PC-9 (cell line): ENCODE measurements at regions not wholly inside any gene's neighbourhood (a gene's known extent, or its start where the extent isn't known, plus 50 kb on each side); places are given as distances from the start of the nearest gene placed in this dataset.

ENCODE experiments used
- BruUV-seq: library from RNA; stranded (reverse); fragments of 400-500 nt; replicated peaks from 2 replicates; lab custom pipeline; 2021; lab: Mats Ljungman, UMichigan
- CTCF ChIA-PET: fragments of 300-600 bp; sonication (Branson Sonifier 250); formaldehyde crosslinking; loops from one replicate; lab custom pipeline; 2022; ENCODE audit warnings: antibody characterized with exemption; lab: Charles Lee
- POLR2A ChIA-PET: fragments of 300-600 bp; sonication (Branson Sonifier 250); formaldehyde crosslinking; loops from one replicate; lab custom pipeline; 2022; ENCODE audit warnings: antibody characterized with exemption; ENCODE audit not compliant: unreplicated experiment; lab: Charles Lee
- DNase-seq, 2 experiments: peaks; one replicate each; pipeline versions ENCODE4 v3.0.0 to v3.0.0-alpha.2; 2015 to 2022; ENCODE audit warnings: mixed read lengths in 1 of 2
- H2AFZ ChIP-seq: fragments of 200-600 bp; sonication (generic); 2 replicates; pipeline ENCODE4 v1.8.1; 2017; ENCODE audit warnings: antibody characterized with exemption
- H3F3A ChIP-seq: fragments of 200-600 bp; sonication (generic); 2 replicates; pipeline ENCODE4 v1.8.1; 2017; ENCODE audit warnings: antibody characterized with exemption, mild to moderate bottlenecking, low read depth; ENCODE audit not compliant: insufficient read depth
- H3K27ac ChIP-seq: fragments of 200-600 bp; sonication (generic); 2 replicates; pipeline ENCODE4 v1.6.1; 2016; ENCODE audit warnings: mixed run types
- H3K27me3 ChIP-seq: fragments of 200-600 bp; sonication (generic); 2 replicates; pipeline ENCODE4 v1.6.1; 2016; ENCODE audit warnings: low read depth, mixed run types; ENCODE audit not compliant: insufficient read depth
- H3K36me3 ChIP-seq: fragments of 200-600 bp; sonication (generic); 2 replicates; pipeline ENCODE4 v1.6.1; 2016; ENCODE audit warnings: low read depth, mixed run types
- H3K4me1 ChIP-seq: fragments of 200-600 bp; sonication (generic); replicated peaks from 2 replicates; pipeline ENCODE4 v1.6.1; 2016; ENCODE audit warnings: mixed run types; ENCODE audit not compliant: insufficient read depth
- H3K4me2 ChIP-seq: fragments of 200-600 bp; sonication (generic); 2 replicates; pipeline ENCODE4 v1.6.1; 2017; ENCODE audit warnings: mixed run types
- H3K4me3 ChIP-seq: fragments of 200-600 bp; sonication (generic); 2 replicates; pipeline ENCODE4 v1.6.1; 2016; ENCODE audit warnings: mixed run types
- H3K79me2 ChIP-seq: fragments of 200-600 bp; sonication (generic); 2 replicates; pipeline ENCODE4 v1.6.1; 2017; ENCODE audit warnings: low read depth, mixed run types
- H3K9me2 ChIP-seq: fragments of 200-600 bp; sonication (generic); 2 replicates; pipeline ENCODE4 v1.8.1; 2017; ENCODE audit warnings: mild to moderate bottlenecking; ENCODE audit not compliant: insufficient read depth
- H3K9me3 ChIP-seq: fragments of 200-600 bp; sonication (generic); 2 replicates; pipeline ENCODE4 v1.8.1; 2016; ENCODE audit warnings: low read depth; ENCODE audit not compliant: insufficient read depth
- H4K20me1 ChIP-seq: fragments of 200-600 bp; sonication (generic); 2 replicates; pipeline ENCODE4 v1.8.1; 2017; ENCODE audit not compliant: insufficient read depth
- EZH2 ChIP-seq: fragments of 200-600 bp; sonication (generic); IDR thresholded peaks from 2 replicates; pipeline ENCODE4 v1.8.0; 2017; ENCODE audit warnings: antibody characterized with exemption, low read depth
- intact Hi-C: fragments of 100-400 bp; cut with micrococcal nuclease; formaldehyde crosslinking; loops from one replicate; pipeline ENCODE4 v1.10.0; 2022; ENCODE audit not compliant: unreplicated experiment
- TF ChIP-seq, protein P1 (sequence below): fragments of 200-600 bp; sonication (generic); conservative IDR thresholded peaks from 2 replicates; pipeline ENCODE4 v1.6.1; 2017; ENCODE audit warnings: mixed run types, antibody characterized with exemption, mild to moderate bottlenecking, moderate library complexity

DNA sequence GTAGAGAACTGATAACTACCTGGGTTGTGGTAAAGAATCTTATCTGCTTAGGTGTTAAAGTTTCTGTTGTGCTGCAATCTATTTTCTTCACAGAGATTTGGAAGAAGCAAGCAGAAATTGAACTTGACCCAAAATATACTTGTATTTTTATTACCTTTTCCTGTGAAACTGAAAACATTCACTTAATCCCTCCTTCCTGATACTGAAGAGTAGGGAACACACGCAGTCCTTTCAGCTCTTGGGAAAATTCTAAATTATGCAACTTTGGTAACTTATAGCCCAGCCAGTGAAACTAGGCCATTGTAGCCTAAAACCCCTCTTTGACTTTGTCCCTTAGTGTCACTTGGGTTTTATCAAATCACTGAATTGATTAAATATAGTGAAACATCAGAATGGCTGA is 128.4 kb upstream of the MEIS1 start:
- Histone ChIP-seq H3K36me3 (no peaks in the 10 kb centered on the region), H2AFZ (no peak overlapping the region), H3F3A (no peaks in the 10 kb centered on the region), H3K4me3 (no peak overlapping the region), H3K79me2 (no peaks in the 10 kb centered on the region), H3K4me2 (no peak overlapping the region), H3K27me3 (no peaks in the 10 kb centered on the region; the same call in 1 of the 2 replicates), H3K9me2 (no peaks in the 10 kb centered on the region), H3K4me1 (no peaks in the 10 kb centered on the region), H4K20me1 (no peaks in the 10 kb centered on the region), H3K9me3 (no peaks in the 10 kb centered on the region), H3K27ac (no peak overlapping the region)
- ChIA-PET CTCF (no interaction called here), POLR2A (no interaction called here)
- intact Hi-C loops: no loop called here
- no peak for DNase-seq
- TF ChIP-seq EZH2: no peak
- TF ChIP-seq, protein P1, sequence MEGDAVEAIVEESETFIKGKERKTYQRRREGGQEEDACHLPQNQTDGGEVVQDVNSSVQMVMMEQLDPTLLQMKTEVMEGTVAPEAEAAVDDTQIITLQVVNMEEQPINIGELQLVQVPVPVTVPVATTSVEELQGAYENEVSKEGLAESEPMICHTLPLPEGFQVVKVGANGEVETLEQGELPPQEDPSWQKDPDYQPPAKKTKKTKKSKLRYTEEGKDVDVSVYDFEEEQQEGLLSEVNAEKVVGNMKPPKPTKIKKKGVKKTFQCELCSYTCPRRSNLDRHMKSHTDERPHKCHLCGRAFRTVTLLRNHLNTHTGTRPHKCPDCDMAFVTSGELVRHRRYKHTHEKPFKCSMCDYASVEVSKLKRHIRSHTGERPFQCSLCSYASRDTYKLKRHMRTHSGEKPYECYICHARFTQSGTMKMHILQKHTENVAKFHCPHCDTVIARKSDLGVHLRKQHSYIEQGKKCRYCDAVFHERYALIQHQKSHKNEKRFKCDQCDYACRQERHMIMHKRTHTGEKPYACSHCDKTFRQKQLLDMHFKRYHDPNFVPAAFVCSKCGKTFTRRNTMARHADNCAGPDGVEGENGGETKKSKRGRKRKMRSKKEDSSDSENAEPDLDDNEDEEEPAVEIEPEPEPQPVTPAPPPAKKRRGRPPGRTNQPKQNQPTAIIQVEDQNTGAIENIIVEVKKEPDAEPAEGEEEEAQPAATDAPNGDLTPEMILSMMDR: no peak
- no TSS peak for BruUV-seq

DNA sequence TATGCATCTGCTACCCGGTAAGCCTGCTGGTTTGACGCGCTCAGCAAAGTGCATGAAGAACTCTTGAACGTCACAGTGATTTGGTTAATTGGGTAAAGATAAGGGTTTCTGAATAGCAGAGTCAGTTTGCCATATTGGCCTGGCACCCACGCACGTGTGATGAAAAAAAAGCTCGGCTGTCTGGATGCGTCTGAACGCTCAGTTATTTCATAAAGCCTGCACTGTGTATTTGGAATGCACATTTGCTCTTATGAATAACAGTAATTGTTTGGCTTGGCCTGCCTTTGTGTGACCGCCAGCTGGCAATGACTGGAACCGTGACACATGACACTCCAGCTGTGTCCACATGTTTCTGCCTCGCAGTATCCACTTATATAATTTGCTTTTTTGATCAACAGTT is 129.2 kb upstream of the MEIS1 start:
- Histone ChIP-seq H3K36me3 (no peaks in the 10 kb centered on the region), H3F3A (no peaks in the 10 kb centered on the region), H3K4me1 (no peaks in the 10 kb centered on the region), H3K4me2 (no peak overlapping the region), H3K4me3 (no peak overlapping the region), H3K9me2 (no peaks in the 10 kb centered on the region), H3K9me3 (no peaks in the 10 kb centered on the region), H3K27me3 (no peaks in the 10 kb centered on the region; the same call in 1 of the 2 replicates), H3K79me2 (no peaks in the 10 kb centered on the region), H4K20me1 (no peaks in the 10 kb centered on the region), H3K27ac (no peak overlapping the region), H2AFZ (no peak overlapping the region)
- intact Hi-C loops: no loop called here
- no peak for DNase-seq
- ChIA-PET POLR2A (no interaction called here), CTCF (no interaction called here)
- no peak for TF ChIP-seq EZH2
- TF ChIP-seq, protein P1: no peak
- no TSS peak for BruUV-seq

DNA sequence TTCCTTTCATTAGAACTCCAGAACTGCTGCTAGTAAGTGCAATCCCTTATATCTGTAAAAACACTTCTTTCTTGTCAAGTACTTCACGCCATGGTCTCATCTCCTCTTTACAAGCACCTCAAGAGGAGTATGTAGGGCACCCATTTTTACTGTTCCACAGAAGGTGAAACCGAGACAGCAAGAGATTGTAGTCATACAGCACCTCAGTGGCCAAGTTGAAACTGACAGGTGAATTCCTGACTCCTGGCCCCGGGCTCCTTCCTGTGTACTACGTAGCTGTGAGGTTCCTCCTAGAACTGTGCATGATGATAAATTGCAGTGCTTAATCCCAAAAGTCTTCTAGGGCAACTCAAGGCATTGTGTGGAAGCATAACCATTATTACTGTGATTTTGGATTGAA is 131.5 kb upstream of the MEIS1 start:
- Histone ChIP-seq H3K27ac (no peak overlapping the region), H3K4me3 (no peak overlapping the region), H4K20me1 (no peaks in the 10 kb centered on the region), H3K79me2 (no peaks in the 10 kb centered on the region), H3K4me2 (no peak overlapping the region), H3F3A (no peaks in the 10 kb centered on the region), H2AFZ (no peak overlapping the region), H3K9me2 (no peaks in the 10 kb centered on the region), H3K4me1 (no peaks in the 10 kb centered on the region), H3K36me3 (no peaks in the 10 kb centered on the region), H3K27me3 (no peaks in the 10 kb centered on the region; the same call in 1 of the 2 replicates), H3K9me3 (no peaks in the 10 kb centered on the region)
- TF ChIP-seq, protein P1: no peak
- TF ChIP-seq EZH2: no peak
- CTCF ChIA-PET: no interaction called here
- BruUV-seq: no TSS peak
- DNase-seq: no peak
- intact Hi-C loops: no loop called here
- POLR2A ChIA-PET: no interaction called here
